GM18858 (cell line): ENCODE measurements at regions not wholly inside any gene's neighbourhood (a gene's known extent, or its start where the extent isn't known, plus 50 kb on each side); places are given as distances from the start of the nearest gene placed in this dataset.

Source experiments
- ATAC-seq: cut with Tn5 transposase; IDR thresholded peaks from one replicate; pipeline ENCODE4 v1.9.1; 2021; ENCODE audit not compliant: unreplicated experiment

DNA sequence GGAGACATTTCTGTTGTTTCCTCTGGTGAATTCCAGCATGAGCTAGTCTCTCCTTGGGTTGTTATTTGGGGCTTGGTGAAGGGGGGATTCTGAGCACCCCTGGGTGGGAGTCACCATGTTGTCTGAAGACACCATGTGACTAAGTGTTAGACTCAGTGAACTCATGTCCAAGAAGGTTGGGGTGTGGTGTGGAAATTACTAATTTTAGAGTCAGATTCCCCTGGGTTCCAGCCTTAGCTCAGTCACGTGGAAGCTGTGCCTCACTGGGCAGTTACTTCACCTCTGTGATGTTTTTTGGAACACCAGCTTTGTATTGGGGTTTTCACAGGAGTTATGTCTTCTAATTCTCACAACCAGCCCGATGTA, 171.5 kb downstream of the RPLP1 start:
- no peak for ATAC-seq

GRCh38 chr15:69624816-69625215, 172.2 kb downstream of the RPLP1 start:
- no peak for ATAC-seq

DNA sequence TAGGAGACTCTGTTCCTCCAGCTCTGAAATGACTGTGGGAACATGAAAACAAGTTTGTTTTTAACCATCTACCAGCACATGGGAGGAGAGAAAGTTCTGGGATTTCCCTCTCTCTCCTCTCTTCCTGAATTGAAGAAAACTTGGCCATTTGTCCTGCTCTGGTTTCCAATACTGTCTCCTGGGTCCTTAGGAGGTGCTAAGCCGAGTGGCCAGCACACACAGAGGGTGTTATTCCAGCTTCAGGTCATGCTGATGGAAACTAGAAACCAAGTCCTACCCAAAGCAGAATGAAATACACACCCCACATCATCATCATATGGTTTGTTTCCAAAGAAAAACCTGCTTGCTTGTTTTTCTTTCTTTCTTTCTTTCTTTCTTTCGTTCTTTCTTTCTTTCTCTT, 172.7 kb downstream of the RPLP1 start:
- no peak for ATAC-seq

DNA sequence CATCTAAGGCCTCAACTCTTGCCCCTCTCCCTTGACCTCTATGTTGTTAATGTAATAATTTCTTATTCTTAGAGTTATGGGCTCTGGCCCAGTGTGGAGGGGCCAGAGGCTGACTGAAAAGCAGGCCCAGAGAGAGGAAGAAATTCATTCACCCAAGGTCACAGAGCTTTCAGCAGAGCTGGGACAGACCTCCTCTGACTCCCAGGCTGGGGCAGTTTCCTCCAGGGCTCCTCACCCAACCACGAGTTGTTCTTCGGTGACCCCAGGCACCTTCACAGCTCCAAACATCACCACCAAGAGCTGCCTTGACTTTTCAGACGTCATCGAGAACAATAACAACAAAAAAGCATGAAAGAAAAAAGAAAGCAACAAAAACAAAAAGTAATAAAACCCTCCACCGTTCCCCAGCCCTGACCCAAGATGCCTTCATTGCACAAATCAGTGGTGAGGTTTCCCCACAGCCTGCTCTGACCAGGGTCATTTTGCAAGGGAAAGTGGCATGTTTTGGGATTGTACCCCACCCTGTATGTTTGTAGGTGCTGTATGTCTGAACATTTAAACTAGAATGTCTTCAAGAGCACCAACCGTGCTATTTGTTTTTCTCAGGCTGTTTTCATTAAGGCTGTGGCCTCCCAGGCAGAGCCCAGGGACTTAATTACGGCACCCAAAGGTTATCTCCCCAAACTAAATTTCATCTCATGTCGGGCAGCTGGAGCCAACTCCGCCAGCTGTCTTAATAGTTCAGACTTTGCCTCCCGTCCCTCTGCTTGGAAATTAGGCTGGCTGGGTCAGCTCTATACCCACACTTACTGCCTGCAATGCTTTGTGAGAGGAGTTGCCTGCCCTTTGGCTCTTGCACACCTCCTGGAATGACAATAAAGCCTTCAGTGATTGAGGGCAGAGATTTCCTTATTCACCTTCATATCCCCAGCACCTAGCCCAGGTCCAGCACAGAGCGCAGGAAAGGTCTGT, 173.8 kb downstream of the RPLP1 start:
- no peak for ATAC-seq

DNA sequence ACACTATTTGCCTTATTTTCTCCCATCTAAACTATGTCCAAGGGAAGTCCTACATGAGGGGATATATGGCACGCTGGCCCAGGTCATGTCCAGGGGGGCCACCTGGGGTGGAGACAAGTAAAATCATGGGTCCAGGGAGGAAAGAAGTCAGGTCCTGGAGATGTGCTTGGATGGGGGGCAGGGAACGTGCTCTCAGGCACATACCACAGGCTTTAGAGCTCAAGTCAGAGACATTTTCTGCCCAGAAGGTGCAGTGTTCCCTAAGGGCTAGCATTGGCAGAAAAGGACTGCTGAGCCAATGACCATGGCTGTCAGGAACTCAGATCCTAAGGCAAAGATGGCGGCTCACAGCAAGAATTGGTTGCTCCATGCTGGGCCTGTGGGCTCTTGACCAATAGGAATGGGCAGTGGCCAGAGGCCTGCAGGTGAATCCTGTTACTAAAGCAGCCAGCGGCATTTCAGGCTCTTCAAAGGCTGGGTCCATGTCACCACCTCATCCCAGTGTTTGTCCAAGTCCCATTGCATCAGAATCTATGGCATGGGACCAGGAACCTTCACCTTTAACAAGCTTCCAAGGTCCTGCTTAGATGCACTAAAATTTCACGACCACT, 175.0 kb downstream of the RPLP1 start:
- ATAC-seq: no peak

DNA sequence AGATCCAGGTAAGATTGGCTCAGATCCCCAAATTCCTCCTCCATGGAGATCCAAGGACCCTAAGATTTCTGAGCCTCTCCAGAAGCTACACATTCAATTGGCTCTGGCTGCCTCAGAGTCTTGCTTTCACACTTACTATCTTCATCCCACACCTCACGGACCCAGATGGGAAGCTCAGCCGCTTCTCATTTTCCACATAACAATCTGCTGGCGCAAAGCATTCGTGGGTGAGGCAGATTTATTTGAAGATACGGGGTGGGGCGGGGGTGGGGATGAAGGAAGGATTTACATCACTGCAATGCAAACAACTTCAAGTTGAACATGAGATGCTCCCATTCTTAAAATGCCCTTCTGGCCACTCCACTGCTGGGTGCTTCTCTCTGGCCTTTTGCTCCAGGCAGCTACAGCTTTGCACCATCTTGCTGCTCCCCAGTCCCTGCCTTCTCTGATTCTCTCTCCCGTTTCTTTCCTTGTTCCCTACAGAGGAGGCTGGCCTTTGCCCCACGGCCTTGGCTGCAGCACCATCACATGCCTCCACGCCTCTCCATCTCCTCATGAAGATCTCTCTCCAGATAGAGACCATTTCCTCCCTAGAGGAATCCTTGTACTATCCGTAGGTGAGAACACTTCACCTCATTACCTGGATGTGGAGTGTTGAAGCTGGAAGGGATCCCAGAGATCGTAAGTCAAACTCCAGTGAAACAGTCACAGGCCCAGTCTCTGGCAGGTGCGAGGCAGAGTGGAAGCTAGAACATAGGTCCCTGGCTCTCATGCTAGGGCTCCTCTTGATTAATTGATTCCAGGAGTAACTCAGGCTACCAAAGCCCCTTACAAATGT, 175.9 kb downstream of the RPLP1 start:
- ATAC-seq: no peak

GRCh38 chr15:69629631-69630161, 177.1 kb downstream of the RPLP1 start:
- no peak for ATAC-seq

GRCh38 chr15:69631005-69631404, 178.4 kb downstream of the RPLP1 start:
- ATAC-seq: no peak

DNA sequence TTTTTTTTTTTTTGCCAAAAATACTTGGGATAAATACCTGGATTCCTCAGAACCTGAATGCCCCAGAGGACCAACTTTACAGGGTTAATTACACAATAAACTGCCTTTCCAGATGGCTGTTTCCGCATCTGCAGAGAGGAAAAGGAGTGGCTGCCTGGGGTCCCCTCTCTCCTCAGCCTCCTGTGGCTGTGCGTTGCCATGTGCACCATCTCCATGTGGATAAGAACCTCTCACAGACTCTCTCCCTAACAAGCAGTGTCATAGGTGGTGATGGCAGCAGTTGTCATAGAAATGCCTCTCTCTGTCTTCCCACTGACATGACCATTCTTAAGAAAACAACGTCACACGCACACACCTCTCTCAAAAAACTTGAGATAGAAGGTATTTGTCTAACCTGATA, 179.4 kb downstream of the RPLP1 start:
- ATAC-seq: no peak

- no peak for ATAC-seq
Measured at GRCh38 chr15:69634860-69635259, 182.2 kb downstream of the RPLP1 start.

DNA sequence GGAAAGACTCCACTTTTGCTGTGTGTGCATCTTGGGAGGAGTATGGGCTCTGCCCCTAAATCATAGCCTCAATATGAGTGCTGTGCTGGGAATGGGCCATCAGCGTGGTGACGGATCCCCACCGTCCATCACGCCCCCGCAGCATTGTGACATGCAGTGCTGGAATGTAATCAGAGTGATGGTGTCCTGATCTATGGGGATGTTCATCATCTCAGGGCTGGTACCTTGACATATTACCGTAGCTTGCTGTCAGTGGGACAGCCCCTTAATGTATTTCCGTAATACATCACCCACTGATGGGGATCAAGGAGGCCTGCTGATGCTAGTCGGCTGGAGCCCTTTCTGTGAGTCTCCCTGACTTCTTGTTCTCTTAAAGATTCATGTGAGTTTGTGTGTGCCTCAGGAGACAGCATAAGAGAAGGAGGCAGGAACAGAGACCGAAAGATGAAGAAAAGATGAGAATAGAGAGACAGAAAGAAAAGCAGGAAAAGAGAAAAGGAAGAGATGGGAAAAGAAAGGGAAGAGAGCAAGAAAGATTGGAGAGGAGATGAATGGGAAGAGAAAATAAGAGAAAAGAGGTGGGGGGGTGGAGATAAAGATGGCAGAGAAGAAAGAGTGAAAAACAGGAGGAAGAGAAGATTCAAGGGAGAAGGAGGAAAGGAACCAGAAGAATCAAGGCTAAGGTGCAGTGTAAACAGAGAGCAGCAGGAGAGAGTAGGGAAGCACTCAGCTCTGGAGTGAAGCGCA, 183.7 kb downstream of the RPLP1 start:
- ATAC-seq: no peak

DNA sequence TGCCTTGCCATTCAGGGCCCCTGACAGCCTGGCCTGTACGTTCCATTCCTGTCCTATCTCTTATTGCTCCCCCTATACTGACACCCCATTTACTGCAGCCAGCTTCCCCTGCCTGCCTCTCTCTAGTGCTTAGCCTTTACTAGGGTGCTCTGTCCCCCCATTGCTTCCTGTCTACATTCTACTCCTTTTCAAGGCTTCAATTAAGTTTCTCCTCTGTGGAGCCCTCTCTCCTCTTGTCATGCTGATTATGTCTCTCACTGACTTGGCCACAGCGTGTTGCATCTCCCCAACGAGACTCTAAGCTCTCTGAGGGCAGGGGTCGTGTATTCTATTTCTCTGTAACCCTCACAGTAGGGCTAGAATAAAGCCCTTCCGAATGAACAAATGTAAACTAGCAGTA, 185.2 kb downstream of the RPLP1 start:
- ATAC-seq: no peak

DNA sequence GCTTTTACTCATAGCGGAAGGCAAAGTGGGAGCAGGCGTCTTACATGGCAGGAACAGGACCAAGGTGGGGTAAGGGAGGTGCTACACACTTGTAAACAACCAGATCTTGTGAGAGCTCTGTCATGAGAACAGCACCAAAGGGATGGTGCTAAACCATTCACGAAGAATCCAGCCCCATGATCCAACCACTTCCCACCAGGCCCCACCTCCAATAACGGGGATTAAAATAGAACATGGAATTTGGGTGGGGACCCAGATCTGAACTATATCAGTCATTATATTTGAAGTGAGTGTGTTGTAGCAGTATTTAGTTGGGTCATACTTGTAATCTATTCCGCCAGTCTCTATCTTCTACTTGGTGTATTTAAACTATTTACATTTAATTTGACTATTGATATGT, 190.9 kb downstream of the RPLP1 start:
- ATAC-seq: no peak

DNA sequence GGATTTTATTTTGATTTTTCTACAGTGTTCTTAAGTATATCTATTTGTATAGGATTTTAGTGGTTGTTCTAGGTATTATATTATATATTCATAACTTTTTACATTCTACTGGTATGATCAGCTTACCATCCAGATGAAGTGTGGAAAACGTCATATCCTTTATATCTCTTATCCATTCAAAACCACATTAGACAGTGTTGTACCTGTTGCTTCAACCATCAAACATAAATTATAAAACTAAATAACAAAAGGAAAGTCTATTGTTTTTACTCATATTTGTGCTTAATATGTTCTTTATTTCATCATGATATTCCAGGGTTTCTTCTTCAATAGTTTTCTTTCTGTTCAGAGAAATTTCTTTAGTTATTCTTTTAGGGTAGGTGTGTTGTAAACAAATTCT, 191.4 kb downstream of the RPLP1 start:
- ATAC-seq: no peak

- no peak for ATAC-seq
Measured at GRCh38 chr15:69644876-69645275, 192.3 kb downstream of the RPLP1 start.

DNA sequence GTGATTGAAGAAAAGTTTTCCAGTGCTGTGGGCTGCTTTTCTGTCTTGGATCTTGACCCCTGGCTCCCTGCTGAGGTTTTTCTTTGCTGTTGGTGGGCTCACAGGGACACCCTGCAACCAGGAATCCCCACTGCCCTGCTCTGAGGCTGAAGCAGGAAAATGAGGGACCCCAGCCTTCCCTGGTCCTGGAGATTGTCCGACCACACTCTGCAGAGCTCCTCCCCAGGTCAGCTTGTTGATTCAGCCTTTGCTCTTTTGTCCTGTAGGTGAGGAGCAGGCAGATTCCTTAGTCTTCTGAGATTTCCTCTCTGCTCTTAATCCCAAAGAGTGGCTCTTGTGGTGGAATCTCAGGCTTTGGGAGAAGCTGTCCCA, 194.5 kb downstream of the RPLP1 start:
- ATAC-seq: no peak

DNA sequence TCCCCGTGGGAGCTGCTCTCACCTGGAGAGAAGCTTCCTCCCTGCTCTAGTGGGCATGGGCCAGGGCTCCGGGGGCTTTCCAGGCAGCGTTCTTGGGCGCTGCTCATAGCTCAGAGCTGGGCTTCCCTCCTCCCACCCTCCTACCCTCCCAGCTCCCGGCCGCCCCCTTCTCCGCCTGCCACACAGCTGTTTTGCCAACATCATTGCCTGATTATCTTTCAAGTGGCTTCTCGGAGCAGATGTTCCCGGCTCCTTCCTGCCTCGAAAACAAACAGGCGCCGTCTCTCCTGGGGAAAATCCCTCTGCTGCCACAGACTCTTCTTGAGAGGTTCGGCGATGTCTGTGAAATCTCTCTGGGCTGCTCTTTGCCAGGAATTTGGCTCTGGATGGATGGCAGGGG, 195.6 kb downstream of the RPLP1 start:
- no peak for ATAC-seq

GRCh38 chr15:69648775-69649735, 196.4 kb downstream of the RPLP1 start:
- no peak for ATAC-seq

DNA sequence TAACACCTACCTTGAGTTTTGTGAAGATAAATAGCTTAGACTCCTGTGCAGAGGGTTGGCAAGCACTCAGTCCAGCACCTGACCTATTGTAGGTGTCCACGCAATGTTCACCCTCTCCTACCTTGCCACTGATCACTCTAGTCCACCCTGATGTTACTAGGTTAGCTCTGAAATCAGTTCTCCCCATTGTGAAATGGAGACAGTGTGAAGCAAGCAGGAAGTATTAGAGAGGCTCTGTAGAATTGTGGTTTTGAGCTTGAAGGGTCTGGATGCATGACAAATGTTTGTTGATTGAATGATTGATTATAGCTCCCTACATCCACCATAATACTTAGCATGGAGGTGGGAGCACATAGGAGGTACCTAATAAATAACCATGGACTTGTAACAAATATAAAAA, 199.7 kb downstream of the RPLP1 start:
- no peak for ATAC-seq
